ENCODE measurements at regions not wholly inside any gene's neighbourhood (a gene's known extent, or its start where the extent isn't known, plus 50 kb on each side); places are given as distances from the start of the nearest gene placed in this dataset.

DNA sequence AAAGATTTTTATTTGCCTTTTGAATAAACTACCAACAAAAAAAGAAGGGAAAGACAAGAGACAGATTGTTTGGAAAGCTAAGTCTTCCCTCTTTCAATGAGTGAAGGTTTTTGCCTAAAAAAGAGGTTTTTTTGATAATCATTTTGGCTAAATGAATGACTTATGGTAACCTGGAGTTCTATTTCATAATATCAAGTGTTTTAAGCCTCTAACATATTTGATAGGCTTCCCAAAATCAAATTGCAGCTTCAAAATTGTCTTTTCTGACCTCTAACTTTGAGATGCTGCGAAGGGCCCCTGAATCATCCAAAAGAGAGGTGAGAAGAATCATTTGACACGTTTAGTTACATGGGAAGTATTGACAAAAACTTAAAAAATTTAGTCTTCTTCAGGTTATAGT lies 53.0 kb upstream of the NAMPT start:
- no peak for DNase-seq

DNA sequence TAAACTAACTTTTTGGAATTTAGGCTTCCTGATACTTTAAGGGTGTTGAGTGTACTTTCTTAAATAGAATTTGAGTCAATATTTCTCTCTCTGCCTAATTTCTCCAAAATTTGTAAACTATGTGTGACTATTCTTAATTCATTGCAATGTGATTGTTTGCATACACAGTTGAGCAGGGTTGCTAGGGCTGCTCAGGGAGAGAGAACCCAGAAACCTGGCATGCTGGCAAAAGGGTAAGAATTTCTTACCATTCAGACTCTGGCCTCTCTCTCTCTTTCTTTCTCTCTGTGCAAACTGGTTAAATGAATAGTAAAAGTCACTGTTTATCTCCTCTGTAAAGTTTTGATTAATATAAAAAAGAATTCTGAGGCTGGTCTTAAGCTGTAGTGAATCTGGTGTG lies 51.0 kb upstream of the NAMPT start:
- DNase-seq, result no peak

All from GDM1 (cell line).